GM12878 (cell line): ENCODE measurements at regions not wholly inside any gene's neighbourhood (a gene's known extent, or its start where the extent isn't known, plus 50 kb on each side); places are given as distances from the start of the nearest gene placed in this dataset.

Experiments used
- ATAC-seq: fragments of 200-7000 bp; cut with Tn5 transposase; 3 replicates; pipeline ENCODE4 v1.9.1; 2020; ENCODE audit warnings: mild to moderate bottlenecking, moderate library complexity
- BruUV-seq: library from RNA; stranded (reverse); fragments of 400-500 nt; replicated peaks from 2 replicates; lab custom pipeline; 2021; lab: Mats Ljungman, UMichigan
- CTCF ChIA-PET: fragments of 300-600 bp; sonication (Branson Sonifier 250); formaldehyde crosslinking; extraction: SDS; loops from one replicate; lab custom pipeline; 2021; ENCODE audit warnings: inconsistent platforms; lab: Yijun Ruan, JAX
- POLR2A ChIA-PET: fragments of 350-600 bp; formaldehyde crosslinking; extraction: SDS; loops from one replicate; lab custom pipeline; 2021; ENCODE audit warnings: inconsistent platforms; lab: Charles Lee
- RAD21 ChIA-PET: fragments of 300-600 bp; sonication (Branson Sonifier 250); formaldehyde crosslinking; loops from one replicate; lab custom pipeline; 2023; ENCODE audit warnings: antibody characterized with exemption; ENCODE audit not compliant: unreplicated experiment; lab: Charles Lee
- SMC1A ChIA-PET: fragments of 300-600 bp; sonication (Branson Sonifier 250); formaldehyde crosslinking; loops from one replicate; lab custom pipeline; 2023; ENCODE audit not compliant: unreplicated experiment, uncharacterized antibody; lab: Charles Lee
- DNase-seq: peaks from one replicate; pipeline ENCODE4 v3.0.0-alpha.2; 2011; ENCODE audit warnings: low read depth, low spot score
- FAIRE-seq: peaks from 3 replicates; lab custom pipeline; 2011; peaks lifted over from hg19 to GRCh38; lab: Jason Lieb, UNC
- H2AFZ ChIP-seq: 2 replicates; pipeline ENCODE4 v1.6.0; 2011; ENCODE audit warnings: low read depth, low read length, control low read depth; ENCODE audit not compliant: control insufficient read depth
- H3K27ac ChIP-seq: 2 replicates; pipeline ENCODE4 v1.5.1; 2011; ENCODE audit warnings: control low read depth; ENCODE audit not compliant: control insufficient read depth, insufficient read depth
- H3K27me3 ChIP-seq, 2 experiments: replicated peaks in 1 of 2; 2 replicates each; pipeline versions ENCODE4 v1.6.0 to v1.6.1; 2011; ENCODE audit warnings: low read length in 1 of 2; ENCODE audit not compliant: control insufficient read depth in 2 of 2, insufficient read depth in 2 of 2
- H3K36me3 ChIP-seq, 2 experiments: 2 replicates each; pipeline ENCODE4 v1.5.1; 2011; ENCODE audit warnings: low read length in 1 of 2; ENCODE audit not compliant: control insufficient read depth in 2 of 2, insufficient read depth in 2 of 2
- H3K4me1 ChIP-seq: 2 replicates; pipeline ENCODE4 v1.6.1; 2011; ENCODE audit warnings: mild to moderate bottlenecking, low read length, moderate library complexity, mixed read lengths; ENCODE audit not compliant: control insufficient read depth, insufficient read depth
- H3K4me2 ChIP-seq: 2 replicates; pipeline ENCODE4 v1.6.0; 2011; ENCODE audit warnings: control low read depth; ENCODE audit not compliant: control insufficient read depth, insufficient read depth
- H3K4me3 ChIP-seq: fragments of 200-600 bp; sonication (generic); 2 replicates; pipeline ENCODE4 v1.5.1; 2016
- H3K79me2 ChIP-seq: 2 replicates; pipeline ENCODE4 v1.6.0; 2011; ENCODE audit warnings: low read length; ENCODE audit not compliant: control insufficient read depth, insufficient read depth
- H3K9ac ChIP-seq: 2 replicates; pipeline ENCODE4 v1.8.0; 2011; ENCODE audit warnings: low read length, control low read depth, mixed read lengths; ENCODE audit not compliant: control insufficient read depth, insufficient read depth
- H3K9me3 ChIP-seq: replicated peaks from 3 replicates; pipeline ENCODE4 v1.5.1; 2011; ENCODE audit warnings: mild to moderate bottlenecking, low read length; ENCODE audit not compliant: control insufficient read depth, insufficient read depth
- H4K20me1 ChIP-seq: 2 replicates; pipeline ENCODE4 v1.6.0; 2011; ENCODE audit not compliant: control insufficient read depth, insufficient read depth
- MEF2B ChIP-seq: fragments of 450-650 bp; IDR thresholded peaks from 2 replicates; pipeline ENCODE4 v1.6.1; 2018; ENCODE audit warnings: mild to moderate bottlenecking, moderate library complexity; ENCODE audit not compliant: partially characterized antibody, poor library complexity, severe bottlenecking
- MLLT1 ChIP-seq: fragments of 450-650 bp; IDR thresholded peaks from 2 replicates; pipeline ENCODE4 v1.6.1; 2016; ENCODE audit warnings: mild to moderate bottlenecking
- SKIL ChIP-seq: fragments of 450-650 bp; IDR thresholded peaks from 2 replicates; pipeline ENCODE4 v1.6.1; 2017; ENCODE audit warnings: mild to moderate bottlenecking, low read depth, inconsistent platforms; ENCODE audit not compliant: poor library complexity, severe bottlenecking
- SREBF1 ChIP-seq: IDR thresholded peaks from 2 replicates; pipeline ENCODE4 v1.6.1; 2012; ENCODE audit warnings: mild to moderate bottlenecking, low read length
- TCF7 ChIP-seq: IDR thresholded peaks from 2 replicates; pipeline ENCODE4 v1.6.1; 2014; ENCODE audit warnings: antibody characterized with exemption, borderline replicate concordance
- ZBTB40 ChIP-seq: fragments of 450-650 bp; IDR thresholded peaks from 2 replicates; pipeline ENCODE4 v1.6.1; 2016; ENCODE audit warnings: mild to moderate bottlenecking, moderate library complexity, borderline replicate concordance
- WGBS: methylation state at CpG from one replicate; pipeline ENCODE4 v1.1.6; 2016; ENCODE audit warnings: low lambda C conversion rate; ENCODE audit not compliant: insufficient replicate concordance, insufficient coverage; ENCODE audit errors: missing lambda C conversion rate; 5-methylcytosine and 5-hydroxymethylcytosine counted together
- in situ Hi-C: fragments of 300-500 bp; cut with MboI; formaldehyde crosslinking; loops from 9 replicates; pipeline ENCODE4 v1.14.3; 2018; ENCODE audit warnings: mixed read lengths
- intact Hi-C: fragments of 100-400 bp; cut with micrococcal nuclease; formaldehyde crosslinking; loops from one replicate; pipeline ENCODE4 v1.14.2; 2022; ENCODE audit not compliant: unreplicated experiment

- no peak overlapping the region for H3K9ac ChIP-seq
- RAD21 ChIA-PET: no interaction called here
- no peak for FAIRE-seq
- in situ Hi-C loops (no loop called here), intact Hi-C loops (no loop called here)
- H3K36me3 ChIP-seq: no peaks in the 10 kb centered on the region
- no peak overlapping the region for H3K4me3 ChIP-seq
- no peak for ATAC-seq
- no peaks in the 10 kb centered on the region for H4K20me1 ChIP-seq
- H3K27me3 ChIP-seq: no peaks in the 10 kb centered on the region
- WGBS: 35% methylated on average over 7 of the region's 7 CpGs
- H3K27ac ChIP-seq: no peak overlapping the region
- no peak overlapping the region for H3K4me2 ChIP-seq
- H3K79me2 ChIP-seq: no peaks in the 10 kb centered on the region
- CTCF ChIA-PET: no interaction called here
- H3K4me1 ChIP-seq: no peaks in the 10 kb centered on the region
- BruUV-seq: no TSS peak
- no peak for TF ChIP-seq TCF7
- no peak for TF ChIP-seq SREBF1
- TF ChIP-seq MEF2B: no peak
- no peak for TF ChIP-seq SKIL
- TF ChIP-seq ZBTB40: no peak
- no peak for TF ChIP-seq MLLT1
- POLR2A ChIA-PET: no interaction called here
- no peak overlapping the region for H2AFZ ChIP-seq
- no peaks in the 10 kb centered on the region for H3K9me3 ChIP-seq
- SMC1A ChIA-PET: no interaction called here
- DNase-seq: no peak
Measured at GRCh38 chrX:35150642-35151239, 208.1 kb downstream of the FAM47B start.
